ENCODE measurements at regions not wholly inside any gene's neighbourhood (a gene's known extent, or its start where the extent isn't known, plus 50 kb on each side); places are given as distances from the start of the nearest gene placed in this dataset.

- no peak for TF ChIP-seq CTCF (conservative IDR thresholded peaks at IDR 0.05; ENCODE audit: low read length)
- TF ChIP-seq EZH2phosphoT487 (IDR thresholded peaks at IDR 0.05; ENCODE audit: borderline replicate concordance), result no peak
Measured at GRCh38 chr5:51202161-51202560, 181.1 kb upstream of the ISL1 start.
